GM18507 (cell line): ENCODE measurements at regions not wholly inside any gene's neighbourhood (a gene's known extent, or its start where the extent isn't known, plus 50 kb on each side); places are given as distances from the start of the nearest gene placed in this dataset.
"Not testable (repeated sequence)": the region's sequence is repeated elsewhere in the genome, so short reads cannot be mapped to it uniquely, and the experiment has no call there.

ENCODE experiments used
- DNase-seq: peaks from one replicate; pipeline ENCODE4 v3.0.0; 2011; ENCODE audit warnings: low read depth; ENCODE audit not compliant: insufficient read length; ENCODE audit errors: extremely low spot score
- FAIRE-seq: peaks from 2 replicates; lab custom pipeline; 2011; peaks lifted over from hg19 to GRCh38; lab: Jason Lieb, UNC

GRCh38 chr11:81207421-81208054, 1526.1 kb downstream of the FAM181B start:
- no peak for DNase-seq
- FAIRE-seq: no peak

DNA sequence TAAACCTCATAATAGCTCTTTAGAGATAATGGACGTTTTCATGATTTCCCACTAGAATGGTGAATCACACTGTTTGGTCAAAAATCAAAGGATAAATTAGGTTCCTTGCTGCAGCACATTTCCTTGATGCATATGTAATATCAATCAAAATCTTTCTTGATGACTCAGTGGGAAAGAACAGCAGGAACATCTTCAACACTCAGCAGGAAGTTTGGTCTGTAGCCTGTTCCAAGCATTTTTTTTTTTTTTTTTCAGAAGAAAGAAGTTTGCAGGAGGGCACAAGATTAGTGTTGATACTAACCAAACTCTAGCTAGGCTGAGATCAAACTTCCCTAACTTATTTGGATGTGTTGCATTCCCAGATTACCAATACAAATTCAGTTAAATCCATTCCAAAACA, 1529.8 kb downstream of the FAM181B start:
- FAIRE-seq (no peak), DNase-seq (no peak)

DNA sequence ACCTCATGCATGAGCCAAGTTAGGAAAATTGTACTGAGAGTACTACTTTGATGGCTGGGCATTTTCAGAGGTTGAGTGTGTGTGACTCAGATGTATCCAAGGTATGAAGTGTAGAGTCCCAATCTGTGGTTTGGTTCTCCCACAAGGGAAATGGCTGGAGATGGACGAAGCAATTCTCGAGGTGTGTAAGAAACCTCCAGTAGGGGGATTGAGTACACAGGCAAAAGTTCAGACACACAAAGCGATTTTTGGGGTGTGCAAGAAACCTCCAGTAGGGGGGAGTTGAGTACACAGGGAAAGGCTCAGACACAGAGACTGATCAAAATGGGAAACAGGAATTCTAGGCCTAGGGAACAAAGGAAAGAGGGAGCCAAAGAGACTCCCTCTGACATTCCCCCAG, 1536.3 kb downstream of the FAM181B start:
- DNase-seq: no peak
- no peak for FAIRE-seq

GRCh38 chr11:81192516-81192915, 1541.1 kb downstream of the FAM181B start:
- FAIRE-seq (no peak), DNase-seq (no peak)

DNA sequence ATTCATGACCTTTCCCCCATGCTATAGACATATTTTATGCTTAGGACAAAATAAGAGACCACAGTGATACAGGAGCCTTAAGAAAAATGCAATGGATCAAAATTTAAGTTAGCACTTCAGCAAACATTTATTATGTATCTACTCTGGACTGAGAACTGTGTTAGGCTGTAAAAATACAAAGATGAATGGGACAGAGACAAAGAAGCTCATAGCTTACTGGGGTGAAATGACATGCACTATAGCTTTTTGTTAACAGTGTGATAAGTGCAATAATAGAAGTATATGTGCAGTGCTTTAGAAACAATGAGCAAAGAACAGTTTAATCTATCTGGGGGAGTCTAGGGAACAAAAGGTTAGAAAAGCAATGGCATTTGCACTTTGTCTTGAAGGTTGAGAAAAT, 1543.1 kb downstream of the FAM181B start:
- FAIRE-seq (no peak), DNase-seq (no peak)

DNA sequence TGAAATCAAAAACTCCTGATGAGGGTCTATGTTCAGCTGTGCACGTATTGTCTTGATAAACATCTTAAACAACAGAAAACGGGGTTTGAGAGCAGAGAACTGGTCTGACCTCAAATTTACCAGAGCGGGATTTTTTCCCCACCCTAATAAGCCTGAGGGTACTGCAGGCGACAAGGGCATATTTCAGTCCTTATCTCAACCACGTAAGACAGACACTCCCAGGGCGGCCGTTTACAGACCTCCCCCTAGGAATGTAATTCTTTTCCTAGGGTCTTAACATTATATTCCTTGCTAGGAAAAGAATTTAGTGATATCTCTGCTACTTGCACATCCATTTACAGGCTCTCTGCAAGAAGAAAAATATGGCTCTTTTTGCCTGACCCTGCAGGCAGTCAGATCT, 1546.6 kb downstream of the FAM181B start:
- not testable (repeated sequence) for DNase-seq, FAIRE-seq

- FAIRE-seq (no peak), DNase-seq (no peak)
Observed at GRCh38 chr11:81174646-81175330, 1558.9 kb downstream of the FAM181B start.

- FAIRE-seq (no peak), DNase-seq (no peak)
Observed at GRCh38 chr11:81165164-81165563, 1568.5 kb downstream of the FAM181B start.

- DNase-seq (no peak), FAIRE-seq (no peak)
Observed at GRCh38 chr11:81159900-81160299, 1573.8 kb downstream of the FAM181B start.

- FAIRE-seq: no peak
- DNase-seq: no peak
Observed at GRCh38 chr11:81135570-81135969, 1598.1 kb downstream of the FAM181B start.

DNA sequence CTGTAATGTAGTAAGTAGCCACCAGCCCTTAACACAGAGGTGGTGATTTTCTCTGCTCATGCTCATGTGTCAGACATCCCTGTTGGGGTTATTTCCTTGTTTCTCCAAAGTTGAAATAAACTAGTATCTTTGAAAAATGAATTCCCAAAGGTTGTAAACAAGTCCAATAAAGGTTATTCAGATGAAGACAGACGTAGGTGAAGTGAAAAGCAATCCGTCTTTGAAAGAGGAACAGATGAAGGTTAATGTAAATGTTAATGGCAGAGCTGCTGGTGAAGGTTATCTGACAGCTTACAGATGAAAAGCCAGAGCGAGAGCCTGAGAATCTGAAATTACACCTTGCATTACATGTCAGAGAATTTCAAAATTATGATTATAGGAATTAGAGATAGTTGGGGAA, 1604.0 kb downstream of the FAM181B start:
- FAIRE-seq (no peak), DNase-seq (no peak)

DNA sequence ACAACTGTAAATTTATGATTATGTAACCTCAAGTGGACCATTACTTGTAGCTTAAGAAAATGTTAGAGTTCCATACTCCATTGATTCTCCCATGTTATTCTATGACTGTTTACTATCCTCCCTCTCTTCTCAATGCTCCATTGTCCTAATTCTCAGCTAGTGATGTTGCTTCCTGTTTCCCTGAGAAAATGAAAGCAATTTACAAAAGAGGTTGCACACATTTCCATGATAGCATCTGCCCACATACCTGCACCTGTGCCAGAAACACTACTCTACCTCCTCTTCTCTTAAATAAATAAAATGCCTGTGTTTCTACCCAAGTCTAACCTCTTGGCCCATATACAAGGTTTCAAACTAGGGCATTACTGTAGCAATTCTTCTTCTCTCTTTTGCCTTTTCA, 1620.9 kb downstream of the FAM181B start:
- FAIRE-seq: no peak
- no peak for DNase-seq

DNA sequence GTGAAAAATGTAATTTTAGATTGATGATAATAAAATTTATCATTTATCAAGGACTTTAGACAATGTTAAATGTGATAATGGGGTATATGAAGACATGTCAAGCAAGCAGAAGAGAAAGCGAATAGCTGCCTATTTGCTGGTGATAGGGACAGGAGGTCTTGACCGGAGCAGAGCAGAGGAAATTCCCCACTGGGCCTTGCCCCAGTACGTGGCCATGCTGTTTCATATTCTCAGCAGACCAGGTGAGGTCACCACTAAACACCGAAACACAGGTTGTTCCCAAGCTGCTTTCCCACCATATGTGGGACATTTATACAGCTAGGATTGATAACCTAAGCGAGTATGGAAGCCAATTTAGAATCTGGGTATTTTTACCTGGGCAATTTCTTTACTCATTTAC, 1629.6 kb downstream of the FAM181B start:
- no peak for FAIRE-seq
- DNase-seq: no peak

GRCh38 chr11:81098471-81098870, 1635.2 kb downstream of the FAM181B start:
- DNase-seq (no peak), FAIRE-seq (no peak)

DNA sequence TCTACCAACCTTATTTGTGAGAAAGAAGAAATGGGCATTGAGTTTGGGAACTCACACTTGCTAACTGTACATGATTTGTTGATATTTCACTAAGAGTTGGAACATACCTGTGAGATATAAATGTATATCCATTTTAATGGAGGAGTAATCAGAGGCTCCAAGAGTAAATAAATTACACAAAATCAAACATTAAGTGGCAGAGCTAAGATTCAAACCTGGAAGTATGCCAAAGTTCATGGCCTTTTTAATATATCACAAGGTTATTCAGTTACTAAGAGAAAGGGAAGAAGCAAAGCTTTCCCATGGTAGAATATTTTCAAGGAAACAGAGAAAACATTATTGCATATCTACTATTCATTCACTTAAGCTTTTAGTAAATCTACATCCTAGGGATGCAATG, 1641.1 kb downstream of the FAM181B start:
- no peak for FAIRE-seq

DNA sequence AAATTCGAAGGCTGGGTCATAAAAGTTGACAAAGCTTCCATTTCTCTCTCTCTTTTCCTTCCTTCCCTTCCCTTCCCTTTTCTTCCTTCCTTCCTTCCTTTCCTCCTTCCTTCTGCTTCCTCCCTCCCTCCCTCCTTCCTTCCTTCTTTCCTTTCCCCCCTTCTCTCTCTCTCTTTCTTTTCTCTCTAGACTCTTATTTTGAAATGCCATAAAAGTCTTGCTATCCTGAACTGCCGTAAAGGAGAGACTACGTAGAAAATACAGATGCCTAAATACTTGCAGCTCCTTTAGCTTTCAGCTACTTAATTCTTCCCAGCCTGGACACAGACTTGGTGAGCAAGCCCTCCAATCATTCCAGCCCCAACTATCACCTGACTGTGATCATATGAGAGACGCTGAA, 1644.4 kb downstream of the FAM181B start:
- no peak for DNase-seq

More for the DNA sequence above, 1641.1 kb downstream of the FAM181B start:
- DNase-seq: no peak

DNA sequence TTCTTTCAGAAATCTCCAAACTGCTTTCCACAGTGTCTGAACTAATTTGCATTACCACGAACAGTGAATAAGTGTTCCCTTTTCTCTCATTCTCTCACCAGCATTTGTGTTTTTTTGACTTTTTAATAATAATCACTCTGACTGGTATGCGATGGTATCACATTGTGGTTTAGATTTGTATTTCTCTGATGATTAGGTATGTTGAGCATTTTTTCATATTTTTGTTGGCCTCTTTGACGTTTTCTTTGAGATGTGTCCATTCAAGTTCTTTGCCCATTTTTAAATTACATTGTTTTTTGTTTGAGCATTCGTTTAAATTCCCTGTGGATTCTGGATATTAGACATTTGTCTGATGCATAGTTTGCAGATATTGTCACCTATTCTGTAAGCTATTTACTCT, 1639.6 kb upstream of the TENM4 start:
- no peak for DNase-seq

More for the DNA sequence above, 1644.4 kb downstream of the FAM181B start:
- no peak for FAIRE-seq

DNA sequence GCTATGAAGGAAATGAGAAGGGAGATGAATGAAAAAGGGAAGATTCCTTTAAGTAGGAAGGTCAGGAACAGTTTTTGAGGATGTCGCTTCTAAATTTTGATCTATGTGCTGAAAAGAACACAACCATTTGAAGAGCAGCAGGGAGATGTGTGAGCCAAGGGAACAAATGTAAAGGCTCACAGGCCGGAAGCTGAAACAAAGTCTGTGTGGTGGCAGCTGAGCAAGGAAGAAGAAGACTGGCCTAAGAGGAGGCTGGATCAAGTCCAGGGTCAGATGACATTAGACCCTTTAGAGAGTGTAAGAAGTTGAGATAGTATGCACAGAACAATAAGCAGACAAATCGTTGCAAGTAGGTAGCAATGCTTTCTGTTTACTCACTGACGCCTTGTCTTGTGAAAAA, 1631.4 kb upstream of the TENM4 start:
- DNase-seq: no peak
- no peak for FAIRE-seq

More for the DNA sequence above, 1639.6 kb upstream of the TENM4 start:
- FAIRE-seq: no peak

- FAIRE-seq (no peak), DNase-seq (no peak)
Observed at GRCh38 chr11:81071606-81072005, 1630.8 kb upstream of the TENM4 start.

DNA sequence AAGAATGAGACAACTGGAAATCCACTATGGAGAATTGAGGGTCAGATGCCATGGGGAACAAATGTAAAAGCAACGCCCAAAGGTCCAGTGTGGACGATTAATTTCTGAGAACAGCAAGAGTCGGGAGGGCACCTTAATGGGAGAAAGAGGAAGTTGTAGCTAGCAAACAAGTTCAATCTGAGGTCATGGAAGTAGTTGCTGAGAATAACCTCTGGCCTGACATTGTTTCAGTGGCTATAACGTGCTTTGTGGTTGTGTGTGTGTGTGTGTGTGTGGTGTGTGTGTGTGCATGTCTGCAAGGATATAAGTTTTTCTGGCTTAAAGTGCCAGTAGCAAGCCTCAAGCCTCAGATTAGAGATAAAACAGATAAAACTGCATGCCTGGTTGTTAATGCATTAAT, 1630.1 kb upstream of the TENM4 start:
- DNase-seq: peak; percentile 15
- peak; percentile 49 for FAIRE-seq

DNA sequence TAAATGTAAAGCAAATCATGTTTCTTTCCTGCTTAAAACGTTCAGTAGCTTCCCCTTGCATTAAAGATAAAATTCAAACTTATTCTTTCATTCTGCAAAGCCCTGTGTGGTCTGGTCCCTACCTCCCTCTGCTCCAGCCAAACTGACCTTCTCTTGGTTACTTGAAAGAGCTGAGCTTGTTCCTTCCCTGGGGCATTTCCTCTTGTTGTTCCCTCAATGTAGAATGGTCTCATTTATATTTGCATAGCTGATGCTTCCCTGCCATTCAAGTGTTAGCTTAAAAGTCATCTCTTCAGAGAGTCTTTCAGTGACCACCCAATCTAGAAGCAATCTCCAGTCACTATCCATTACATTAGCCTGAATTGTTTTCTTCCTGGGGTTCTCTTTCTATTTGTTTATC, 1618.5 kb upstream of the TENM4 start:
- no peak for FAIRE-seq
- DNase-seq: no peak
